IgD-negative memory B cell (primary cell): ENCODE measurements at regions not wholly inside any gene's neighbourhood (a gene's known extent, or its start where the extent isn't known, plus 50 kb on each side); places are given as distances from the start of the nearest gene placed in this dataset.
"Not testable (repeated sequence)": the region's sequence is repeated elsewhere in the genome, so short reads cannot be mapped to it uniquely, and the experiment has no call there.

Source experiments
- H3K27ac Mint-ChIP-seq, 3 donors: one replicate each; pipeline ENCODE4 v1.8.0; 2020 to 2022; ENCODE audit warnings: mild to moderate bottlenecking in 3 of 3, mixed read lengths in 3 of 3, moderate library complexity in 1 of 3
- H3K27me3 Mint-ChIP-seq: one replicate; pipeline ENCODE4 v1.8.0; 2021; ENCODE audit warnings: mixed read lengths
- H3K36me3 Mint-ChIP-seq: one replicate; pipeline ENCODE4 v1.8.0; 2020; ENCODE audit warnings: mild to moderate bottlenecking, mixed read lengths
- H3K4me1 Mint-ChIP-seq, 3 donors: one replicate each; pipeline ENCODE4 v1.8.0; 2020 to 2022; ENCODE audit warnings: mixed read lengths in 3 of 3, mild to moderate bottlenecking in 1 of 3
- H3K4me3 Mint-ChIP-seq, 4 donors: one replicate each; pipeline ENCODE4 v1.8.0; 2020 to 2022; ENCODE audit warnings: mild to moderate bottlenecking in 4 of 4, mixed read lengths in 4 of 4, moderate library complexity in 3 of 4
- H3K9me3 Mint-ChIP-seq, 3 donors: one replicate each; pipeline ENCODE4 v1.8.0; 2020 to 2021; ENCODE audit warnings: mixed read lengths in 3 of 3, mild to moderate bottlenecking in 1 of 3

GRCh38 chr4:31171362-31171761, 451.2 kb downstream of the PCDH7 start:
- no peaks in the 10 kb centered on the region for H3K27me3 Mint-ChIP-seq
- no peak overlapping the region for H3K4me3 Mint-ChIP-seq
- no peak overlapping the region for H3K27ac Mint-ChIP-seq
- peaks cover 0 to 3% (median 0%) of the 10 kb centered on the region in 3 donors for H3K4me1 Mint-ChIP-seq
- H3K9me3 Mint-ChIP-seq: peaks cover 0 to 5% (median 0%) of the 10 kb centered on the region in 3 donors
- no peaks in the 10 kb centered on the region for H3K36me3 Mint-ChIP-seq

- Mint-ChIP-seq H3K27me3 (no peaks in the 10 kb centered on the region), H3K27ac (no peak overlapping the region), H3K4me3 (no peak overlapping the region), H3K36me3 (peaks cover 1% of the 10 kb centered on the region), H3K4me1 (peaks cover 0 to 2% (median 0%) of the 10 kb centered on the region in 3 donors), H3K9me3 (peaks cover 0 to 5% (median 5%) of the 10 kb centered on the region in 3 donors)
These were observed 455.2 kb downstream of the PCDH7 start for GRCh38 chr4:31175242-31175910.

- Mint-ChIP-seq H3K9me3 (peaks cover 0 to 6% (median 2%) of the 10 kb centered on the region in 3 donors), H3K27ac (no peak overlapping the region), H3K36me3 (peaks cover 1% of the 10 kb centered on the region), H3K4me1 (no peaks in the 10 kb centered on the region), H3K4me3 (no peak overlapping the region), H3K27me3 (no peaks in the 10 kb centered on the region)
These were observed 463.1 kb downstream of the PCDH7 start for GRCh38 chr4:31183256-31183655.

GRCh38 chr4:31185014-31185585, 464.9 kb downstream of the PCDH7 start:
- H3K9me3 Mint-ChIP-seq: peaks cover 0 to 4% (median 2%) of the 10 kb centered on the region in 3 donors
- peak overlapping the region in 1 of 3 donors; percentile 47 for H3K27ac Mint-ChIP-seq
- H3K36me3 Mint-ChIP-seq: peaks cover 1% of the 10 kb centered on the region
- H3K4me1 Mint-ChIP-seq: no peaks in the 10 kb centered on the region
- no peak overlapping the region for H3K4me3 Mint-ChIP-seq
- no peaks in the 10 kb centered on the region for H3K27me3 Mint-ChIP-seq

- Mint-ChIP-seq H3K9me3 (peaks cover 0 to 7% (median 2%) of the 10 kb centered on the region in 3 donors), H3K36me3 (no peaks in the 10 kb centered on the region), H3K4me3 (no peak overlapping the region), H3K4me1 (no peaks in the 10 kb centered on the region), H3K27ac (no peak overlapping the region), H3K27me3 (no peaks in the 10 kb centered on the region)
These were observed 467.8 kb downstream of the PCDH7 start for GRCh38 chr4:31187979-31188378.

GRCh38 chr4:31189938-31190337, 469.8 kb downstream of the PCDH7 start:
- H3K4me1 Mint-ChIP-seq: no peaks in the 10 kb centered on the region
- no peak overlapping the region for H3K27ac Mint-ChIP-seq
- H3K4me3 Mint-ChIP-seq: no peak overlapping the region
- H3K9me3 Mint-ChIP-seq: peaks cover 0 to 14% (median 0%) of the 10 kb centered on the region in 3 donors
- H3K27me3 Mint-ChIP-seq: no peaks in the 10 kb centered on the region
- H3K36me3 Mint-ChIP-seq: no peaks in the 10 kb centered on the region

- Mint-ChIP-seq H3K4me1 (no peaks in the 10 kb centered on the region), H3K36me3 (no peaks in the 10 kb centered on the region), H3K4me3 (no peak overlapping the region)
These were observed 470.5 kb downstream of the PCDH7 start for GRCh38 chr4:31190671-31191070.

GRCh38 chr4:31192341-31192740, 472.2 kb downstream of the PCDH7 start:
- Mint-ChIP-seq H3K27me3 (no peaks in the 10 kb centered on the region), H3K4me3 (no peak overlapping the region), H3K27ac (no peak overlapping the region), H3K36me3 (no peaks in the 10 kb centered on the region), H3K9me3 (peaks cover 3 to 14% (median 8%) of the 10 kb centered on the region in 3 donors), H3K4me1 (no peaks in the 10 kb centered on the region)

More at GRCh38 chr4:31190671-31191070, 470.5 kb downstream of the PCDH7 start:
- Mint-ChIP-seq H3K27me3 (no peaks in the 10 kb centered on the region), H3K9me3 (peaks cover 0 to 14% (median 0%) of the 10 kb centered on the region in 3 donors), H3K27ac (no peak overlapping the region)

- H3K27ac Mint-ChIP-seq: no peak overlapping the region
- H3K4me1 Mint-ChIP-seq: no peaks in the 10 kb centered on the region
- H3K4me3 Mint-ChIP-seq: no peak overlapping the region
- no peaks in the 10 kb centered on the region for H3K27me3 Mint-ChIP-seq
- H3K9me3 Mint-ChIP-seq: peaks cover 3 to 14% (median 11%) of the 10 kb centered on the region in 3 donors
- no peaks in the 10 kb centered on the region for H3K36me3 Mint-ChIP-seq
These were observed 473.4 kb downstream of the PCDH7 start for GRCh38 chr4:31193521-31193920.

GRCh38 chr4:31194823-31195222, 474.7 kb downstream of the PCDH7 start:
- Mint-ChIP-seq H3K4me1 (no peaks in the 10 kb centered on the region), H3K9me3 (peaks cover 3 to 15% (median 11%) of the 10 kb centered on the region in 3 donors), H3K27ac (no peak overlapping the region), H3K36me3 (no peaks in the 10 kb centered on the region), H3K4me3 (no peak overlapping the region), H3K27me3 (no peaks in the 10 kb centered on the region)

- H3K27me3 Mint-ChIP-seq: no peaks in the 10 kb centered on the region
These were observed 479.5 kb downstream of the PCDH7 start for GRCh38 chr4:31199644-31200043.

GRCh38 chr4:31202054-31202453, 481.9 kb downstream of the PCDH7 start:
- not testable (repeated sequence) for H3K36me3 Mint-ChIP-seq, H3K9me3 Mint-ChIP-seq, H3K4me3 Mint-ChIP-seq, H3K4me1 Mint-ChIP-seq, H3K27ac Mint-ChIP-seq, H3K27me3 Mint-ChIP-seq

More at GRCh38 chr4:31199644-31200043, 479.5 kb downstream of the PCDH7 start:
- no peaks in the 10 kb centered on the region for H3K4me1 Mint-ChIP-seq
- no peaks in the 10 kb centered on the region for H3K36me3 Mint-ChIP-seq
- peaks cover 7 to 14% (median 8%) of the 10 kb centered on the region in 3 donors for H3K9me3 Mint-ChIP-seq
- no peak overlapping the region for H3K27ac Mint-ChIP-seq
- no peak overlapping the region for H3K4me3 Mint-ChIP-seq

GRCh38 chr4:31204874-31205273, 484.7 kb downstream of the PCDH7 start:
- Mint-ChIP-seq H3K27me3 (no peaks in the 10 kb centered on the region), H3K27ac (no peak overlapping the region), H3K4me1 (no peaks in the 10 kb centered on the region), H3K4me3 (no peak overlapping the region), H3K36me3 (no peaks in the 10 kb centered on the region), H3K9me3 (peaks cover 3 to 6% (median 5%) of the 10 kb centered on the region in 3 donors)

GRCh38 chr4:31220921-31221320, 500.8 kb downstream of the PCDH7 start:
- no peak overlapping the region for H3K27ac Mint-ChIP-seq
- no peaks in the 10 kb centered on the region for H3K27me3 Mint-ChIP-seq
- H3K36me3 Mint-ChIP-seq: no peaks in the 10 kb centered on the region
- H3K4me1 Mint-ChIP-seq: no peaks in the 10 kb centered on the region
- peaks cover 3 to 5% (median 4%) of the 10 kb centered on the region in 3 donors for H3K9me3 Mint-ChIP-seq
- H3K4me3 Mint-ChIP-seq: no peak overlapping the region

- no peaks in the 10 kb centered on the region for H3K4me1 Mint-ChIP-seq
- H3K27me3 Mint-ChIP-seq: no peaks in the 10 kb centered on the region
- H3K36me3 Mint-ChIP-seq: no peaks in the 10 kb centered on the region
- H3K27ac Mint-ChIP-seq: no peak overlapping the region
- no peak overlapping the region for H3K4me3 Mint-ChIP-seq
- no peaks in the 10 kb centered on the region for H3K9me3 Mint-ChIP-seq
These were observed 507.9 kb downstream of the PCDH7 start for GRCh38 chr4:31228068-31228467.

- no peaks in the 10 kb centered on the region for H3K9me3 Mint-ChIP-seq
- H3K36me3 Mint-ChIP-seq: no peaks in the 10 kb centered on the region
- no peaks in the 10 kb centered on the region for H3K27me3 Mint-ChIP-seq
- H3K27ac Mint-ChIP-seq: no peak overlapping the region
- H3K4me1 Mint-ChIP-seq: no peaks in the 10 kb centered on the region
- H3K4me3 Mint-ChIP-seq: no peak overlapping the region
These were observed 510.4 kb downstream of the PCDH7 start for GRCh38 chr4:31230594-31230993.
